GM18511 (cell line): ENCODE measurements at regions not wholly inside any gene's neighbourhood (a gene's known extent, or its start where the extent isn't known, plus 50 kb on each side); places are given as distances from the start of the nearest gene placed in this dataset.
"Not testable (repeated sequence)": the region's sequence is repeated elsewhere in the genome, so short reads cannot be mapped to it uniquely, and the experiment has no call there.

Experiments
- ATAC-seq: cut with Tn5 transposase; IDR thresholded peaks from one replicate; pipeline ENCODE4 v1.9.1; 2021; ENCODE audit warnings: mild to moderate bottlenecking, moderate library complexity; ENCODE audit not compliant: unreplicated experiment

DNA sequence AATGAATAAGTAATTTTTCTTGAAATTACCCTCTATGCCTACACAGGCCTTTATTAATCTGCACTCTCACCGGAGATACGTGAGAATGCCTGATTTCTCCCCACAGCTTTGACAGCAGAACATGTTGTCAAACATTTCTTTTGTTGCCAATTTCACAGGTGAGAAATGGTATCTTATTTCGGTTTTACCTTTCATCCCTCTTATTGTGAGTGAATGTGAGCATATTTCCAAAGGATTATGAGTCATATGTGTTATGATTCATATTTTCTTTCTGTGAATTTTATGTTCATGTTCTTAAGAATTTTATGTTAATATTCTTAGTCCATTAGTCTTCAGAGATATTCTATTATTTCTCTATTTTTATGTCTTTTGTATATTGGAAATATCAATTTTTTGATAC, 965.1 kb downstream of the CCSER2 start:
- ATAC-seq: no peak

DNA sequence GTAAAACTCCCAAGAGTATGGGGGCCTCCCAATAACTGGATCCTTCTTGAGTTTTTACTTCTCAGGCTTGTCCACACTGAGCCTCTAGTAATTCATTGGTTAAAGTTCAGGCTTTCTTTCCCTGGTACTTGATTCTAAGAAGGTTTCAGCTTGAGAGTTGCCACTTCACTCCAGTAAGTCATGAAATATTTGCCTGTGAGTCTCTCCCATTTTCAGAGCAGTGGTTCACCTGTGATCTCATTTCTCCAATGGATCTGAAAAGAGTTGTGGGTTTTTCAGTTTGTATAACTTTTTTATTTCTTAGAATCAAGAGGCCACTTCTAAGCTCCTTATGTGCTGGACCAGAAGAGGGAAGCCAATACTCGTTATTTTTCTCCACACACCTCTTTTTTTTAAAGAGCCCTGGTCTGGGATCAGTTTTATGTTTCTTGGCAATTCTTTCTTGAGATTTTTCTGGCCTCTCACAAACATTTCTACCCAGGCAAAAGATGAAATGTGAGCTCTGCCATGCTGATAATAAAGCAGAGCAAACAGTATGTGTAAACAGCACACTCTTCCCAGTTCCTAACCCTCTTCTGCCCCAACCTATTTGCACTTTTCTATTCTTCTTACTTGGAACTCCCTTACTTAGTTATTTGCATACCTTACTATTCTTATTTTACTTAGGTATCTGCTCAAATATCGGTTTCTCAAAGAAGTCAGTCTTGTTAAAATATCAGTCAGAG, 983.4 kb downstream of the CCSER2 start:
- ATAC-seq: no peak

DNA sequence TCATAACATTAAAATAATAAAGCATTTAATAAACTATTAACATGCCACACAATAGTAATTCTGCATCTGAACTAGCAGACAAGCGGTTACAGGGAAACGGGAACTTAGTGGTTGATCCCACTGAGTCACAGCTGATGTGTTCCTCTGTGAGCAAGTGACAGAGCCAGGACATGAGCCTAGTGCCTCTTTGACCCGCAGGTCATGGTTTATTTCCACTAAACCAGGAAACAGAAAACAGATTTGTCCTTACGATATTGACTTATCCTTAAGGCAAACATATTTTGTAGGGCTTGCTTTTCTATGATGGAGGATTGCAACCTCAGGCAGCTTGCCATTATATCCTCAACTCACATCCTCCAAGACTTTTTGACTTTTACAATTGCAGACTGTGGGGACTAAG, 987.3 kb downstream of the CCSER2 start:
- no peak for ATAC-seq

DNA sequence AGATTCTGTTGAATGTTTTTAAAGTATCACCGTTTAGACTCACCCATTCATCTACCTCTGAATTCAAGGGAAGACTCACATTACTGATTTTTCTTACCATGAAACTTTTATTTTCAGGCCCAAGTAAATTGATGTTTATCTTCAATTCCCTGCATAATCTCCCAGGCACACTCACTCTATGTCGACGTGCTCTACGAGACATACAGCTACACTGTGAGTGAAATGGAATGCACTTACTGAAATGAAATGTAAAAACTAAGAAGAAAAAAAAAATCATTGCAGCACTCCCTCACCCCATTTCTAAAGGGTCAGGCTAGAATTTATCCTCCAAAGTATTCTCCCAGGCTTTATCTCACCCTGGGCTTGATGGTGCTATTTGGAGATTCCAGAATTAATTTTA, 987.9 kb downstream of the CCSER2 start:
- no peak for ATAC-seq

- no peak for ATAC-seq
Measured at GRCh38 chr10:85317827-85318226, 989.4 kb downstream of the CCSER2 start.

GRCh38 chr10:85318809-85319807, 990.7 kb downstream of the CCSER2 start:
- no peak for ATAC-seq

GRCh38 chr10:85319826-85320225, 991.4 kb downstream of the CCSER2 start:
- no peak for ATAC-seq

GRCh38 chr10:85333594-85333993, 1005.2 kb downstream of the CCSER2 start:
- no peak for ATAC-seq

- no peak for ATAC-seq
Measured at GRCh38 chr10:85362401-85362800, 1004.2 kb downstream of the GRID1 start.

GRCh38 chr10:85377029-85377806, 989.4 kb downstream of the GRID1 start:
- no peak for ATAC-seq

- ATAC-seq: no peak
Measured at GRCh38 chr10:85379338-85379737, 987.3 kb downstream of the GRID1 start.

GRCh38 chr10:85400981-85401695, 965.5 kb downstream of the GRID1 start:
- ATAC-seq: no peak

GRCh38 chr10:85402541-85402940, 964.1 kb downstream of the GRID1 start:
- ATAC-seq: no peak

DNA sequence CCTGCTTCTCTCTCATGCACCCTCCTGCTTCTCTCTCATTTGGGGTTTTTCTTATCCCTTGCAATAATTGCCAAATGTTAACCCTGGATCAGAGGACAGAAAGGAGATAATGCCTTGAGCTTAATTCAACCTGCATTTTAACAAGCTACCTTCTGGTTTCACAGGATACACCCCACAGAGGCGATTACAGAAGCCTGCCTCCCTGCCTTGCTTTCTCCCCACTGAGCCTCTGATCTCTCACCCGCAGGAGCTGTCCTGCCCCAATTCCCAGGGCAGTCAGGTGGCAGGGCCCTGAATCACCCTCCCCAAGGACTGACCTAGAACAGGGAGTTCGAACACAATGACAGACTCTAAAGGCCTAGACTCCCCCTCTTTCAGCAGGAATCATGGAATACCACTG, 959.5 kb downstream of the GRID1 start:
- no peak for ATAC-seq

DNA sequence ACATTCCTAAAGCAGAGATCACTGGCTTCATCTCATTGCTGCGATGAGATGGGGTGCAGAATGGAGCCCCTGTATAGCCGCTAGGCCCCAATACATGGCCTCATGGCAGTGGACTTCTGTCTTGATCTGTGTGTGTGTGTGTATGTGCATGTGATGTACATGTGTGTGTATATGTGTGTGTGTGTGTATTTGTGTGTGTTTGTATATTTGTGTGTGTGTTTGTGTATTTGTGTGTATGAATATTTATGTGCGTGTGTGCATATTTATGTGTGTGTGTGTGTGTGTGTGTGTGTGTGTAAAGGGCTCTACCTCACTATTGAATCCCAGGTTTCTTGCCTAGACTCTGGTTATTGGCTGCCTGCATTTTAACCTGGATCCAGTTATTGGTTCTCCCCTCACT, 958.2 kb downstream of the GRID1 start:
- no peak for ATAC-seq

- ATAC-seq: not testable (repeated sequence)
Measured at GRCh38 chr10:85410586-85410985, 956.0 kb downstream of the GRID1 start.

DNA sequence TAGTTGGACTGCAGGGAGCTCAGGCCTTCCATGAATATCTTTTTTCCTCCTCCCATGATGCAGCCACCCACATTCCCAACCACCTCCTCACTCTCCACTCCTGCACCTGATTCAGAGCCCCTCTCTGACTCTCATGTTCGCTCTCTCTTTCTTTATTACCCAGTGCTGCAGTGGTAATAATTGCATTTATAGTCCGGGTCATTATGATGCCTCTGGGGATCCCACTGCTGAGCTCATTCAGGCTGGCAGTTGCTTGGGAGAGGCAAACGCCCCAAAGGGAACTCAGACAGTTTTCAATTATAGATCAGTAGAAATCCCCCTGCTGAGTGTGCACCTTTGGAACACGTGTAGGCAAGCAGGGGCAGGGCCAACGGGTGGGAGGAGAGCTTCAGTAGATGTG, 953.0 kb downstream of the GRID1 start:
- ATAC-seq: no peak

DNA sequence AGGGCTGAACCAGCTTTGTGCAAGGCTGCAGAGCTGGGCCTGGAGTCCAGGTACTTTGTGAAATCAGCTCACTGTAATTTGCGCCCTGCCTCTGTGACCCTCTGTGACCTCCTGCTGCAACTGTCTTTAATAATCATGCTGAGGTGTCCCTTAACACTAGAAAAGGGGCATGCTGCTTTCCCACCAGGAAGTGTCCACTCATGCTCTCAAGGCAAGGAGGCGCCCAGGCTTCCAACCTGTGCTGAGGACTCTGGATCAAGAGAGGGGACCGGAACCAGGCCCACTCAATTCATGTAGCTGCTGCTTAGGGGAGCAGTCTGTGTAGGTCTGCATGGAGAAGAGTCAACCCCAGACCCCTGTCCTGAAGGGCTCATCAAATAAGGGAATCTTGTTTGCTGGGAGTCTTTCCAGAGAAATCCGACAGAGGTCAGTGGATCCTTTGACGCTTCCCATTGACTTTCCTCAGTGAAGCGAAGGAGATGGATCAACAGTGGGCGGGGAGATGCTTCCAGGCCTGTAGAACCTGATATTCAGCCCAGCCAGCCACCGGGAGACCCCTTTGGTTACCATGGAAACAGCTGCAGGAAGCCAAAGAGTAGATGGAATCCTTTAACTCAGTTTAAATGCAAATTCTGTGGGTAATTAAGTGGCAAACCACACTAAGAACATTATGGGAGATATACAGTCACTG, 945.9 kb downstream of the GRID1 start:
- no peak for ATAC-seq

DNA sequence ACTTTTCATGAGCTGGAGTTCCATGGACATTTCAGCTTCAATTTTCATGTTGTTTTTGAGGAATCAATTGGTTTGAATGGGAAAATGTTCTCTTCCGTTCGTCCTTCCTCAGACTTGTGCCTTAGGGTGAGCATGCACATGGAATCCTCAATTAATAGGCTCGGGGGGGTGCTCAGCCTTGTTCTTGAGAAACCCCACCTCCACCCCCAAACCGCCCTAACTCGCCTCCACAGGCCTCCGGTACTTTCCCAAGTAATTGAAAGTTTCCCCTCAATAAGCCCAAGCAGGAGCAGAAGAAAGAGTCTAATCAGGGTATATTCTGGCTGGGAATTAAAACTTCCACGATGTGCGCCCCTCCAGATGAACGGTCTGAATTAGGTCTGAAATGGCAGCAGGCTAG, 945.2 kb downstream of the GRID1 start:
- ATAC-seq: no peak

DNA sequence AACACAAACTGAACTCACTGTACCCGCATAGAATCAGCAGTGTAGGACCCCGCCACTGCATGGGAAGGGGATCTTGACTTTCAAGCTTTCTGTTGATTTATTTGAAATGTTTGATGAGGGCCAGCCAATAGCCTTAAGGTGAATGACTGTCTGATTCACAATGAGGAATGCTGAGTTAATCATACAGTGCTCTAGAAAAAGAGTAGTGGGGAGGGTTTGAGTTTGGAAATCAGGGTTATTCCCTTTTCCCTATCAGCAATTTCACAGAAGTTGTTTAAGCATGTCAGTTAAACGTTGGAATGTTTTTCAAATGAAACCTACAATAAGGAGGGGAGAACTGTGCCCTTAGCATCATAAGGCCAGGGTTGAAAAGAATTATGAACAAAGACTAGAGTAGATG, 937.5 kb downstream of the GRID1 start:
- ATAC-seq: no peak
